Endothelial cell of umbilical vein (primary cell): ENCODE measurements at regions not wholly inside any gene's neighbourhood (a gene's known extent, or its start where the extent isn't known, plus 50 kb on each side); places are given as distances from the start of the nearest gene placed in this dataset.

ENCODE experiments used
- BruUV-seq: library from RNA; stranded (reverse); fragments of 400-500 nt; replicated peaks from 2 replicates; lab custom pipeline; 2021; lab: Mats Ljungman, UMichigan
- CTCF ChIA-PET: fragments of 300-600, 350-600 bp; sonication (Branson Sonifier 250); formaldehyde crosslinking; loops from one replicate; lab custom pipeline; 2021; ENCODE audit warnings: antibody characterized with exemption, inconsistent platforms; lab: Charles Lee
- POLR2A ChIA-PET: fragments of 300-600, 350-600 bp; sonication (Branson Sonifier 250); formaldehyde crosslinking; loops from one replicate; lab custom pipeline; 2021; ENCODE audit warnings: antibody characterized with exemption, inconsistent platforms; lab: Charles Lee
- DNase-seq: peaks from one replicate; pipeline ENCODE4 v3.0.0-alpha.2; 2011; ENCODE audit warnings: low read depth, low spot score
- FAIRE-seq: peaks from 2 replicates; lab custom pipeline; 2011; peaks lifted over from hg19 to GRCh38; lab: Jason Lieb, UNC
- H2AFZ ChIP-seq: 2 replicates; pipeline ENCODE4 v1.6.0; 2012; ENCODE audit warnings: low read depth, low read length, control low read depth, inconsistent platforms
- H3K27ac ChIP-seq: 2 replicates; pipeline ENCODE4 v1.5.1; 2011; ENCODE audit warnings: low read depth, mild to moderate bottlenecking, control low read depth, low read length, moderate library complexity; ENCODE audit not compliant: insufficient read depth
- H3K27me3 ChIP-seq, 2 experiments: 2 replicates each; pipeline versions ENCODE4 v1.6.0 to v1.6.1; 2011; ENCODE audit warnings: low read length in 2 of 2, mixed read lengths in 1 of 2; ENCODE audit not compliant: control insufficient read depth in 2 of 2, insufficient read depth in 2 of 2
- H3K36me3 ChIP-seq, 2 experiments: 2 replicates in 1 of 2; 3 replicates in 1 of 2; pipeline ENCODE4 v1.5.1; 2011; ENCODE audit warnings: low read length in 2 of 2, mild to moderate bottlenecking in 1 of 2, moderate library complexity in 1 of 2; ENCODE audit not compliant: control insufficient read depth in 2 of 2, insufficient read depth in 2 of 2; ENCODE audit errors: extremely low read depth in 1 of 2
- H3K4me1 ChIP-seq: 3 replicates; pipeline ENCODE4 v1.5.1; 2011; ENCODE audit warnings: mild to moderate bottlenecking, low read length; ENCODE audit not compliant: control insufficient read depth, insufficient read depth; ENCODE audit errors: extremely low read depth
- H3K4me2 ChIP-seq: 2 replicates; pipeline ENCODE4 v1.6.1; 2011; ENCODE audit warnings: low read length, control low read depth, mixed read lengths; ENCODE audit not compliant: insufficient read depth
- H3K4me3 ChIP-seq, 3 experiments: fragments of 200-600 bp in 1 of 3; sonication (generic), shearing (Covaris generic) in 1 of 3; replicated peaks in 1 of 3; 2 replicates each; pipeline ENCODE4 v1.5.1; 2011 to 2016; ENCODE audit warnings: control low read depth in 3 of 3, low read length in 3 of 3, mild to moderate bottlenecking in 2 of 3, inconsistent platforms in 1 of 3, low read depth in 1 of 3, moderate library complexity in 1 of 3; ENCODE audit not compliant: insufficient read depth in 1 of 3
- H3K79me2 ChIP-seq: 2 replicates; pipeline ENCODE4 v1.6.0; 2012; ENCODE audit warnings: low read length, inconsistent platforms; ENCODE audit not compliant: control insufficient read depth, insufficient read depth
- H3K9ac ChIP-seq: replicated peaks from 2 replicates; pipeline ENCODE3; 2011; ENCODE audit warnings: low read length, control low read depth; ENCODE audit not compliant: insufficient read depth; ENCODE audit errors: extremely low read depth
- H3K9me1 ChIP-seq: replicated peaks from 3 replicates; pipeline ENCODE4 v1.6.0; 2011; ENCODE audit warnings: mild to moderate bottlenecking, low read length; ENCODE audit not compliant: control insufficient read depth, insufficient read depth; ENCODE audit errors: extremely low read depth
- H3K9me3 ChIP-seq: replicated peaks from 2 replicates; pipeline ENCODE4 v1.5.1; 2012; ENCODE audit warnings: low read length, inconsistent platforms; ENCODE audit not compliant: control insufficient read depth, insufficient read depth
- H4K20me1 ChIP-seq: replicated peaks from 2 replicates; pipeline ENCODE3; 2011; ENCODE audit warnings: mild to moderate bottlenecking, low read length; ENCODE audit not compliant: control insufficient read depth, insufficient read depth; ENCODE audit errors: extremely low read depth
- CTCF ChIP-seq, 2 donors: IDR thresholded peaks; 1 replicate in 1 of 2; 2 replicates in 1 of 2; pipeline ENCODE4 v1.5.1; 2011; ENCODE audit warnings: low read length in 2 of 2, mild to moderate bottlenecking in 2 of 2, moderate library complexity in 2 of 2, control low read depth in 1 of 2, inconsistent platforms in 1 of 2, low read depth in 1 of 2; ENCODE audit not compliant: insufficient read depth in 1 of 2; ENCODE audit errors: extremely low read depth in 1 of 2
- EZH2 ChIP-seq: IDR thresholded peaks from 2 replicates; pipeline ENCODE4 v1.6.1; 2012; ENCODE audit warnings: borderline replicate concordance, low read depth, mild to moderate bottlenecking, moderate library complexity, low read length, inconsistent platforms; ENCODE audit not compliant: severe bottlenecking
- FOS ChIP-seq: IDR thresholded peaks from 2 replicates; pipeline ENCODE4 v1.6.1; 2011; ENCODE audit warnings: mild to moderate bottlenecking, low read length, moderate library complexity, borderline replicate concordance; ENCODE audit not compliant: insufficient read depth
- GATA2 ChIP-seq: IDR thresholded peaks from 2 replicates; pipeline ENCODE4 v1.7.0; 2011; ENCODE audit warnings: low read depth, mild to moderate bottlenecking, moderate library complexity, mixed read lengths, low read length; ENCODE audit not compliant: insufficient read length, insufficient read depth
- JUN ChIP-seq: IDR thresholded peaks from 2 replicates; pipeline ENCODE4 v1.6.1; 2011; ENCODE audit warnings: borderline replicate concordance, low read depth; ENCODE audit not compliant: insufficient read length, insufficient read depth
- MAX ChIP-seq: IDR thresholded peaks from 2 replicates; pipeline ENCODE4 v1.6.1; 2011; ENCODE audit not compliant: insufficient read depth, insufficient read length
- MYC ChIP-seq: IDR thresholded peaks from one replicate; pipeline ENCODE4 v1.6.1; 2011; ENCODE audit warnings: mild to moderate bottlenecking, low read depth, low read length
- POLR2A ChIP-seq: IDR thresholded peaks from 2 replicates; pipeline ENCODE4 v1.6.1; 2012; ENCODE audit warnings: low read depth, mild to moderate bottlenecking, control low read depth, low read length
- POLR2AphosphoS5 ChIP-seq: IDR thresholded peaks from 2 replicates; pipeline ENCODE4 v1.6.1; 2012; ENCODE audit warnings: low read depth, mild to moderate bottlenecking, control low read depth, low read length, moderate library complexity; ENCODE audit not compliant: insufficient read depth
- dilution Hi-C: fragments of 300-500 bp; cut with MboI; formaldehyde crosslinking; loops from one replicate; pipeline ENCODE4 v1.15.0; 2019; ENCODE audit warnings: low sequenced_read_pairs; ENCODE audit not compliant: extremely low pct_ligation_motif_present
- intact Hi-C: fragments of 100-400 bp; cut with micrococcal nuclease; formaldehyde crosslinking; loops from one replicate; pipeline ENCODE4 v1.10.0; 2022

- Histone ChIP-seq H3K79me2 (no peaks in the 10 kb centered on the region), H3K9ac (no peak overlapping the region), H3K27ac (no peak overlapping the region), H3K9me3 (no peaks in the 10 kb centered on the region), H3K4me2 (no peak overlapping the region), H2AFZ (no peak overlapping the region), H3K9me1 (no peaks in the 10 kb centered on the region), H3K4me3 (no peak overlapping the region), H3K36me3 (no peaks in the 10 kb centered on the region), H4K20me1 (no peaks in the 10 kb centered on the region), H3K4me1 (no peaks in the 10 kb centered on the region), H3K27me3 (no peaks in the 10 kb centered on the region)
- FAIRE-seq (no peak), DNase-seq (no peak)
- dilution Hi-C loops = no loop called here
- TF ChIP-seq MYC (no peak), JUN (no peak), MAX (no peak), CTCF (IDR thresholded peaks at IDR 0.05; ENCODE audit: extremely low read depth in 1 of 2, insufficient read depth in 1 of 2, low read depth in 1 of 2, low read length in 2 of 2) (no peak), FOS (no peak), POLR2A (no peak), POLR2AphosphoS5 (no peak), GATA2 (no peak), EZH2 (no peak)
- CTCF ChIA-PET = interaction anchor here (0.9 to 1.3 kb wide), 2 partner anchors 68 to 167 kb away, joined by 3 to 4 read pairs; no protein-coding TSS in a partner anchor
- intact Hi-C loops = no loop called here
- POLR2A ChIA-PET = no interaction called here
- no TSS peak for BruUV-seq
Measured at GRCh38 chr1:181356505-181357340, 126.6 kb upstream of the CACNA1E start.
